Keratinocyte (primary cell): ENCODE measurements at regions not wholly inside any gene's neighbourhood (a gene's known extent, or its start where the extent isn't known, plus 50 kb on each side); places are given as distances from the start of the nearest gene placed in this dataset.

Experiments
- DNase-seq: peaks from one replicate; pipeline ENCODE4 v3.0.0-alpha.2; 2011; ENCODE audit warnings: low read depth, missing footprints, low spot score
- FAIRE-seq: peaks from 2 replicates; lab custom pipeline; 2011; peaks lifted over from hg19 to GRCh38; lab: Jason Lieb, UNC
- H2AFZ ChIP-seq: 2 replicates; pipeline ENCODE4 v1.6.0; 2012; ENCODE audit warnings: low read length, control low read depth, inconsistent platforms; ENCODE audit not compliant: control insufficient read depth
- H3K27ac ChIP-seq: 2 replicates; pipeline ENCODE4 v1.5.1; 2011; ENCODE audit warnings: low read length; ENCODE audit not compliant: control insufficient read depth, insufficient read depth
- H3K27me3 ChIP-seq: 3 replicates; pipeline ENCODE4 v1.6.0; 2011; ENCODE audit warnings: low read length; ENCODE audit not compliant: control insufficient read depth, insufficient read depth; ENCODE audit errors: extremely low read depth
- H3K36me3 ChIP-seq, 2 experiments: 2 replicates in 1 of 2; 3 replicates in 1 of 2; pipeline ENCODE4 v1.5.1; 2011; ENCODE audit warnings: low read length in 2 of 2, mild to moderate bottlenecking in 1 of 2; ENCODE audit not compliant: control insufficient read depth in 2 of 2, insufficient read depth in 2 of 2; ENCODE audit errors: extremely low read depth in 1 of 2
- H3K4me1 ChIP-seq: 3 replicates; pipeline ENCODE4 v1.5.1; 2011; ENCODE audit warnings: low read length; ENCODE audit not compliant: control insufficient read depth, insufficient read depth; ENCODE audit errors: extremely low read depth
- H3K4me2 ChIP-seq: 3 replicates; pipeline ENCODE4 v1.6.0; 2011; ENCODE audit warnings: low read depth, low read length; ENCODE audit not compliant: control insufficient read depth, insufficient read depth; ENCODE audit errors: extremely low read depth
- H3K4me3 ChIP-seq, 3 experiments: fragments of 200-600 bp in 1 of 3; sonication (generic) in 1 of 3; 2 replicates in 2 of 3; 3 replicates in 1 of 3; pipeline ENCODE4 v1.5.1; 2011 to 2016; ENCODE audit warnings: low read length in 3 of 3, mild to moderate bottlenecking in 3 of 3, control low read depth in 2 of 3, inconsistent platforms in 1 of 3, low read depth in 1 of 3, mixed read lengths in 1 of 3, mixed run types in 1 of 3, moderate library complexity in 1 of 3; ENCODE audit not compliant: control insufficient read depth in 2 of 3, insufficient read depth in 2 of 3; ENCODE audit errors: extremely low read depth in 1 of 3
- H3K79me2 ChIP-seq: 2 replicates; pipeline ENCODE4 v1.6.0; 2012; ENCODE audit warnings: low read length; ENCODE audit not compliant: control insufficient read depth, insufficient read depth
- H3K9ac ChIP-seq: 3 replicates; pipeline ENCODE4 v1.6.0; 2011; ENCODE audit warnings: low read length; ENCODE audit not compliant: control insufficient read depth, insufficient read depth; ENCODE audit errors: extremely low read depth
- H3K9me1 ChIP-seq: 3 replicates; pipeline ENCODE4 v1.6.0; 2011; ENCODE audit warnings: low read length; ENCODE audit not compliant: control insufficient read depth, insufficient read depth; ENCODE audit errors: extremely low read depth
- H3K9me3 ChIP-seq: 2 replicates; pipeline ENCODE4 v1.5.1; 2012; ENCODE audit warnings: low read depth, low read length; ENCODE audit not compliant: control insufficient read depth
- H4K20me1 ChIP-seq: 3 replicates; pipeline ENCODE4 v1.6.0; 2011; ENCODE audit warnings: low read length; ENCODE audit not compliant: control insufficient read depth, insufficient read depth; ENCODE audit errors: extremely low read depth
- CTCF ChIP-seq, 3 experiments: IDR thresholded peaks in 1 of 3; conservative IDR thresholded peaks in 1 of 3; optimal IDR thresholded peaks in 1 of 3; 2 replicates in 2 of 3; 3 replicates in 1 of 3; pipeline versions ENCODE3 to v1.5.1; 2011; ENCODE audit warnings: low read length in 3 of 3, mild to moderate bottlenecking in 3 of 3, moderate library complexity in 2 of 3, control low read depth in 1 of 3, inconsistent platforms in 1 of 3; ENCODE audit not compliant: insufficient read depth in 2 of 3; ENCODE audit errors: extremely low read depth in 1 of 3
- EZH2 ChIP-seq: IDR thresholded peaks from one replicate; pipeline ENCODE4 v1.6.1; 2012; ENCODE audit warnings: inconsistent platforms, mild to moderate bottlenecking, low read length, moderate library complexity
- dilution Hi-C: fragments of 300-500 bp; cut with MboI; formaldehyde crosslinking; loops from one replicate; pipeline ENCODE4 v1.7.0; 2020; ENCODE audit warnings: low sequenced_read_pairs; ENCODE audit not compliant: extremely low pct_ligation_motif_present

- Histone ChIP-seq H3K79me2 (no peaks in the 10 kb centered on the region), H3K27ac (no peak overlapping the region), H3K9ac (no peak overlapping the region), H3K36me3 (no peaks in the 10 kb centered on the region), H3K4me3 (no peak overlapping the region), H3K9me3 (no peaks in the 10 kb centered on the region), H3K27me3 (no peaks in the 10 kb centered on the region), H3K4me1 (no peaks in the 10 kb centered on the region), H4K20me1 (no peaks in the 10 kb centered on the region), H2AFZ (no peak overlapping the region), H3K4me2 (no peak overlapping the region), H3K9me1 (no peaks in the 10 kb centered on the region)
- no peak for DNase-seq
- no peak for TF ChIP-seq EZH2
- no peak for TF ChIP-seq CTCF (optimal IDR thresholded peaks at IDR 0.05 in 1 of 3, IDR thresholded peaks at IDR 0.05 in 1 of 3, conservative IDR thresholded peaks at IDR 0.05 in 1 of 3; ENCODE audit: extremely low read depth in 1 of 3, insufficient read depth in 2 of 3, low read length in 3 of 3)
- FAIRE-seq: no peak
- dilution Hi-C loops: no loop called here
These were observed 555.1 kb upstream of the EPHA6 start for GRCh38 chr3:96259299-96259698.

- Histone ChIP-seq H4K20me1 (no peaks in the 10 kb centered on the region), H2AFZ (no peak overlapping the region), H3K4me2 (no peak overlapping the region), H3K4me1 (peaks cover 4% of the 10 kb centered on the region), H3K79me2 (no peaks in the 10 kb centered on the region), H3K36me3 (no peaks in the 10 kb centered on the region), H3K27ac (no peak overlapping the region), H3K9me3 (no peaks in the 10 kb centered on the region), H3K4me3 (no peak overlapping the region), H3K27me3 (no peaks in the 10 kb centered on the region), H3K9me1 (no peaks in the 10 kb centered on the region), H3K9ac (no peak overlapping the region)
- dilution Hi-C loops: no loop called here
- DNase-seq (no peak), FAIRE-seq (no peak)
- TF ChIP-seq CTCF (optimal IDR thresholded peaks at IDR 0.05 in 1 of 3, IDR thresholded peaks at IDR 0.05 in 1 of 3, conservative IDR thresholded peaks at IDR 0.05 in 1 of 3; ENCODE audit: extremely low read depth in 1 of 3, insufficient read depth in 2 of 3, low read length in 3 of 3) (no peak), EZH2 (no peak)
These were observed 549.7 kb upstream of the EPHA6 start for GRCh38 chr3:96264701-96265100.
